ENCODE measurements at regions not wholly inside any gene's neighbourhood (a gene's known extent, or its start where the extent isn't known, plus 50 kb on each side); places are given as distances from the start of the nearest gene placed in this dataset.
"Not testable (repeated sequence)": the region's sequence is repeated elsewhere in the genome, so short reads cannot be mapped to it uniquely, and the experiment has no call there.

DNA sequence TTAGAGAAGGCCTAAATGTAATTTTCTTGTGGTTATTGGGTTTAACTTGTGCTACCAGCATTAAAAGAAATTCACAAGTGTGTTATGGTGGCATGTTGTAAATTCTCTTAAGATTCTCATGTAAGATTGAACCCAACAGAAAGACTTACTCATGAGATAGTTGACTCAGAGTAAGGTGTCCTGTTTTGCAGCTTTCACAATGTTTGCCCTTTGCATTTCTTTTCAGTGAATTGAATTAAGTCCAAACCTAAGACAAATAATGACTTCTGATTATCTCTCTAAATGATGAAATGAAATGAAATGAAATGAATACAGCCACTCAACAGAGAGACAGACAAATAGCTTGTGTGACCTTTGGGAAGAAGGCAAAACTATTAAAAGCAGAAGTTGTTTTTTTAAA is 1696.9 kb upstream of the WWC1 start:
- Mint-ChIP-seq H3K27ac (no peak overlapping the region), H3K4me3 (no peak overlapping the region), H3K4me1 (ENCODE audit: low read depth) (no peaks in the 10 kb centered on the region), H3K9me3 (peaks cover 8% of the 10 kb centered on the region), H3K27me3 (no peaks in the 10 kb centered on the region), H3K36me3 (ENCODE audit: low read depth) (no peaks in the 10 kb centered on the region)
- intact Hi-C loops (cut with micrococcal nuclease) = no loop called here

DNA sequence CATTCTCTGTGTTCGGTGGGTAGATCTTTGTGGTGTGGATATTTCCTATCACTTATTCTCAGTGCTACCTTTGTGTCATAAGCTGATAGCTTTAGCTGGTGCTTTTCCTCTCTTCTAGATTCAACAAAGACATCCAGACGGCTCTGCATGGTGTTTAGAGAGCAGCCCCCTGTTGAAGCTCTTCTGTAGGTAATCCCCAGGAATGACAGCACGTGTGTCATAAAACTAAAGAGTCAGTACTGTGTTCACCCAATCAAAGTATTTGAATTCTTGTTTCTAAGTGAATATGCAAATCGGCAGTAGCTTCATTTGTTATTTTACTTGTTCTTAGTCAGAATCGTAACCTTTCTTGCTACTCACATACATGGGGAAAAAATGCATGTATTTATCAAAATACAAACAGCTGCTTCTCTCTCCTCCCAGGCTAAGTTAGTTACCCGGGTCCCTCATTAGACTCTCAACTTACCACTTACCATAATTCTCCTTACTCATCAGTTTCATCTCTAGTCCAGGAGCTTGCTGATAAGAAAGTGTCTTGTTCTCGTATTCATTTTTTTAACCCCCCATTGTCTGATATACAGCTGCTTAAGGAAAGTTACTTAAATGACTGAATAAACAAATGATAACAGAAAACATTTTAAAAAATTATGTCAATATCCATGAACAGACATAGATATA is 1696.0 kb upstream of the WWC1 start:
- Mint-ChIP-seq H3K4me3 (no peak overlapping the region), H3K36me3 (ENCODE audit: low read depth) (no peaks in the 10 kb centered on the region), H3K9me3 (peaks cover 8% of the 10 kb centered on the region), H3K27ac (no peak overlapping the region), H3K27me3 (no peaks in the 10 kb centered on the region), H3K4me1 (ENCODE audit: low read depth) (no peaks in the 10 kb centered on the region)
- intact Hi-C loops (cut with micrococcal nuclease) = no loop called here

DNA sequence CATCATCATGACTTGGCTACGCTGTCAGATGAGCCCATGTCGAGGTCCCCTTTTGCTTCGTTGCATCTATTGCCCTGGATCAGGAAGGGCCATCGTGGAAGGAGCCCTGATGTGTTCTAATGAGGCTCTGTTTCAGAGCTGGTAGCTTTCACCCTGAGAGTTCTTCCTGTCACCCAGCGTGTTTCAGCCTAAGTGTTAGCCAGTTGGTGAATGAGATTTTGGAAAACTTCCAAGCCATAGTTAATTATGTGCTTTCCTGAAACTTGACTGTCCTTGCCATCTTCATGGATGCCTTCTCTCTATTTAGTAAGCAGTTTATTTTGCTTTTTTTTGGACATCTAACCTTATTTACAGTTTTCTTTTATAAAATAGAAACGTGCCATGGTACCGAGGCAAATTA is 1695.4 kb upstream of the WWC1 start:
- intact Hi-C loops (cut with micrococcal nuclease) = no loop called here
- H3K4me1 Mint-ChIP-seq (ENCODE audit: low read depth) = no peaks in the 10 kb centered on the region
- H3K9me3 Mint-ChIP-seq = peaks cover 8% of the 10 kb centered on the region
- H3K27me3 Mint-ChIP-seq = no peaks in the 10 kb centered on the region
- H3K36me3 Mint-ChIP-seq (ENCODE audit: low read depth) = no peaks in the 10 kb centered on the region
- no peak overlapping the region for H3K4me3 Mint-ChIP-seq
- H3K27ac Mint-ChIP-seq = no peak overlapping the region

DNA sequence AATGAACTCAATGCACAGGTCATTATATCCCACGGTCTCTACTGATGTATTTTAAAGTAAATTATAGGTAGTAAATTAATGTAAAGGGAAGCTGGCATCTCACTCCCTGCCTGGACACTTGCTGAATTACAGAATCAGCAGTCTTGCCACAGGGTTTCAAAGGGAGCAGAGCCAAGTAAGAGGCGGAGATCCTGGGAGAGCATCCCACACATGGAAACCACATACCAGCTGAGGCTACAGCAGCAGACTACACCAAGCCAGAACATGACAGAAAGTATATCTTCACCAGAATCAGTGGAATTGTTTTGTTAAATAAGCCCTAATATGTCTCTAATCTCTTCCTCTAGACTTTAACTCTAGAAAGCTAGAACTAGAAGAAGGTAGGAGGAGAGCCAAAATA is 1689.2 kb upstream of the WWC1 start:
- Mint-ChIP-seq H3K4me3 (no peak overlapping the region), H3K27ac (no peak overlapping the region), H3K36me3 (ENCODE audit: low read depth) (no peaks in the 10 kb centered on the region), H3K27me3 (no peaks in the 10 kb centered on the region), H3K4me1 (ENCODE audit: low read depth) (no peaks in the 10 kb centered on the region), H3K9me3 (peaks cover 22% of the 10 kb centered on the region)
- intact Hi-C loops (cut with micrococcal nuclease) = no loop called here

DNA sequence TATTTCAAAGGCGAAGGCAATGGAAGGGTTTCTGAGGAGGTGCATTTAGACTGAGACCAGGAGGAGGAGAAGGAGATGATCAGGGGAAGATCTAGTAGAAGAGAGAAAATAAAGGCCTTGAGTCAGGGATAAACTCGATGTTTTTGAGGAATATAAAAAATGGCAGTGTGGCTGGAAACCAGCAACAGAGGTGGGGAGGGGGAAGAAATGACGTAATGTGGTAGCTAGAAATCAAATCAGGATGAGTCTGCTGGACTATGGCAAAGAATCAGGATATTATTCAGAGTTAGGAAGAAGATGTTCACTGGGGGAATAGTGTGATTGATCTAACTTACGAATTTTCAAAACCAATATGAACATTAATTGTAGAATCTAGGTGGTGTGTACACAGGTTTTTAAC is 1673.9 kb upstream of the WWC1 start:
- Mint-ChIP-seq H3K4me1 (ENCODE audit: low read depth) (no peaks in the 10 kb centered on the region), H3K4me3 (no peak overlapping the region), H3K36me3 (ENCODE audit: low read depth) (no peaks in the 10 kb centered on the region), H3K9me3 (peaks cover 58% of the 10 kb centered on the region), H3K27ac (no peak overlapping the region), H3K27me3 (no peaks in the 10 kb centered on the region)
- intact Hi-C loops (cut with micrococcal nuclease) = no loop called here

DNA sequence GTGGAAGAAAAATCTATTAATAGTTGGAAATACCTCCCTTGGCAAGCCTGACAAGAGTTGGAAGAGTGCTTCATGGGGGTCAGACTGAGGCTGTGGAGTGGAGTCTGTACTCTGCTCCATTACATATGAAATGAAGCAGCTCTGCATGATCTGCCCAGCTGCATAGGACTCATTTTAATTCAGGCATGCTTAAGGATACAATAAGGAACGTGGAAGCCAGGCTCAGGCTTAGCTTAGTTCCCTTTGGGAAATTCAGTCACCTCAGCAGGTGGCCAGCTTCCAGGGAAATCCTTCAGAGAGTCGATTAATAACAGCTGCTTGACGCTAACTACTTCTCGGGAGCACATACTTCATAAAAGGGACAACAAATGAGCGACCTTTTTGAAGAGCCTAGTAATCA is 1672.9 kb upstream of the WWC1 start:
- Mint-ChIP-seq H3K27ac (no peak overlapping the region), H3K4me3 (no peak overlapping the region), H3K4me1 (ENCODE audit: low read depth) (no peaks in the 10 kb centered on the region), H3K9me3 (peaks cover 59% of the 10 kb centered on the region), H3K36me3 (ENCODE audit: low read depth) (no peaks in the 10 kb centered on the region), H3K27me3 (no peaks in the 10 kb centered on the region)
- intact Hi-C loops (cut with micrococcal nuclease) = no loop called here

DNA sequence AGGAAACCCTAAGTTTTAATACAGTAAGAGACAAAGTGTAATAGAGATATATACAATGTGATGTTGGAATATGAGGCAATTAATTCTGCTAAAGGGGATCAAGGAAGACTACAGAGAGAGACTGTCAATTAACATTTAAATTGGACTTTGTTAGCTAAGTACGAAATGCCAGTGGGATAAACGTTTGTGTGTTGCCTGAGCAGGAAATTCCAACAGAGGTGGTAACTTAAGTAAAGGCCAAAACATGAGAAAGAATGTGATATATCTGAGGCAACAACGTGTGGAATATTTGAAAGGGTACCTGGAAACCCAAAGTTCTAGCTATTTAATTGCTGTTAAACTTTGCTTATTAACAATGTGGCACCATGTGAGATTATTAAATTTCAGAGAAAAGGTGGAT is 1666.9 kb upstream of the WWC1 start:
- no peaks in the 10 kb centered on the region for H3K4me1 Mint-ChIP-seq (ENCODE audit: low read depth)
- intact Hi-C loops (cut with micrococcal nuclease) = no loop called here
- H3K27ac Mint-ChIP-seq = no peak overlapping the region
- no peaks in the 10 kb centered on the region for H3K36me3 Mint-ChIP-seq (ENCODE audit: low read depth)
- no peaks in the 10 kb centered on the region for H3K27me3 Mint-ChIP-seq
- H3K4me3 Mint-ChIP-seq = no peak overlapping the region
- H3K9me3 Mint-ChIP-seq = peaks cover 41% of the 10 kb centered on the region

DNA sequence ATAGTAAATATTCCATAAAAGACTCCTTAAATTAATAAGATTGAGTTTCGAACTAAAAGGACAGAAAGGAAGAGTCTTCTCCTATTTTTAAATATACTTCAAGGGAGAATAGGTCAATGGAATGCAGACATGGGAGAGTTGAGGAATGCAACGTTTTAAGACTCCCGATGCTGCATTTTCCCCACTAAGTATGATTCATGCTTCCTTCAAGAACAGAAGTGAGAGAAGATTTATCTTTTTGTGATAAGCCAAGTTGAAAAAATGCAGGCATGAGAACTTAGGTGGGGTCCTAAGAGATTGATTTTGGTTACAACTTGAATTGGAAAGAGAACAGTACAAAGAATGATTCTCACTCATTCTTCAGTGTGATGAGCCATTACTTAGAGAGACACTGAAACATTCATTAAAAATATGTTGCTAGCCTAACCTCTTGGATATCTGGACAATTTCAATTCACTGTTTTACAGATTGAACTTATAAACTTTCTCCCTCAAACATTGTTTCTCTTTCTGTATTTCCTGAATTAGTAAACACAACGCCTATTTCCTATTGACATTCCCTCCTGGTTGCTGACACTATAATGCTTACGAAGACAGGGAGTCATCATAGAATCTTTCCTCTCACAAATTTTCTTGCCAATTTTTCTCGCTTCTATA is 1666.1 kb upstream of the WWC1 start:
- Mint-ChIP-seq H3K27me3 (no peaks in the 10 kb centered on the region), H3K4me1 (ENCODE audit: low read depth) (no peaks in the 10 kb centered on the region), H3K27ac (no peak overlapping the region), H3K9me3 (peaks cover 33% of the 10 kb centered on the region), H3K36me3 (ENCODE audit: low read depth) (no peaks in the 10 kb centered on the region), H3K4me3 (no peak overlapping the region)
- intact Hi-C loops (cut with micrococcal nuclease) = no loop called here

DNA sequence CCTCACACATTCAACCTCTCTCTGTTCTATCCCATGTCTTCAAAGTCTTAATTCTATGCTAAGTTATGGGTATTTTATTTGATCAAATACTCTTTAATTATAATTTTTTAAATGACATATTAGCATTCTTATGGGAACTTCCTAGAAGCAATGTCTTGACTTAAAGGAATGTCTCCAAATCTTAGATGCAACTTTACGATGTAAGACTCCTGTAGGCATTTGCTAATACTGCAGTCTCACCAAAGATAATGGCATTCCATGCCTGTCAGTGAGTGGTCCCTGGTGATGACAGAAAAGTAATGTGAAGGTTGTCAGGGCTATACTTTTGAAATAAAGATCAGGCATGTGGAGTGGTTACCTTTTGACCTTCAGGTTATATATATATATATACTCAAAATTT is 1654.2 kb upstream of the WWC1 start:
- Mint-ChIP-seq H3K9me3 (no peaks in the 10 kb centered on the region), H3K4me3 (no peak overlapping the region), H3K36me3 (ENCODE audit: low read depth) (no peaks in the 10 kb centered on the region), H3K27me3 (no peaks in the 10 kb centered on the region), H3K4me1 (ENCODE audit: low read depth) (no peaks in the 10 kb centered on the region), H3K27ac (no peak overlapping the region)
- intact Hi-C loops (cut with micrococcal nuclease) = no loop called here

DNA sequence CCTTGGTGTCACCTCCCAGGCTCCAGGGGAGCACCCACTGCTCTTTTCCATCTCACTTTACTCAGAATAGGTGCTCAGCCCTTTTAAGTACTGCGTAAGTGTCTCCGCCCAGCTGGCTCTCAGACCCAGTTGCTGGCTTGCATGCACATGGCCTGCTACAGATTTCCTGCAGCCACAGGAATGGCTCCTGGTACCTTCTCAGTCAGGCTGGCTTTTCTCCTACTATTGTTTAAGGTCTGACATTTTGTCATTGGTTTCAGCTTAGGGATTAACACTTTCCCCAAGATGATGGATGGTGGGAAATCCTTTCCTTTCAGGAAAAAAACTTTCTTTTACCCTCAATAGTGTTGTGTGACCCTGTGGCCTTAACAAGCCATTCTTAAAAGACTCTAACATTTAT is 1652.3 kb upstream of the WWC1 start:
- intact Hi-C loops (cut with micrococcal nuclease) = no loop called here
- H3K27me3 Mint-ChIP-seq = no peaks in the 10 kb centered on the region
- no peak overlapping the region for H3K27ac Mint-ChIP-seq
- H3K36me3 Mint-ChIP-seq (ENCODE audit: low read depth) = no peaks in the 10 kb centered on the region
- H3K9me3 Mint-ChIP-seq = peaks cover 1% of the 10 kb centered on the region
- no peaks in the 10 kb centered on the region for H3K4me1 Mint-ChIP-seq (ENCODE audit: low read depth)
- no peak overlapping the region for H3K4me3 Mint-ChIP-seq

DNA sequence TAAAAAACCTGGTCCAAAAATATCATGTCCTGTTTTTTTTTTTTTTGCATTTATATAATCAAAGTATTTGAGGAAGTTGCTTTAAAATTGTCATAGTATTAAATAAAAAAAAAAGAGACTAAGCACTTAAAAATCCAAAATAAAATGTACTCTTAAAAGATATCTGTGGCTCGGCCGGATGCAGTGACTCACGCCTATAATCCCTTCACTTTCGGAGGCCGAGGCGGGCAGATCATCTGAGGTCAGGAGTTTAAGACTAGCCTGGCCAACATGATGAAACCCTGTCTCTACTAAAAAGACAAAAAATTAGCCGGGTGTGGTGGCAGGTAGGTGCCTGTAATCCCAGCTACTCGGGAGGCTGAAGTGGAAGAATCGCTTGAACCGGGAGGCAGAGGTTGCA is 1651.3 kb upstream of the WWC1 start:
- H3K27me3 Mint-ChIP-seq; intact Hi-C loops (cut with micrococcal nuclease); H3K4me3 Mint-ChIP-seq: not testable (repeated sequence)

DNA sequence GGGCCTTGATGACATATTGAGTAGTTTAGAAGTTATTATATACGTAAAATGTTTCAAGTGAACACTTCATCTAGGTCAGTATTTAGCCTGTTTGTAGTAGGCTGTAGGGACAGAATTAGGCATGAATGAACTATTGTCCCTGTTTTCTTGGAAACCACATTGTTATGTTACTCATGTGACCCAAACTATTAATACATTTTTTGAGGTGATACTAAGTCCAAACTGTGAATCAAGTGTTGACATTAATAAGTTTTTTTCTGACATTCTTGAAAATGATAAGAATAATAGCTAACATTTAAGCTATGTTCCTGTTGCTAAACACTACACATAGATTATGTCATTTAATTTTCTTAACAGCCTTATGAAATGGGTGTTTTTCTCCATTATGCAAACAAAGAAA is 1642.7 kb upstream of the WWC1 start:
- H3K27me3 Mint-ChIP-seq = no peaks in the 10 kb centered on the region
- H3K27ac Mint-ChIP-seq = no peak overlapping the region
- intact Hi-C loops (cut with micrococcal nuclease) = no loop called here
- peaks cover 23% of the 10 kb centered on the region for H3K9me3 Mint-ChIP-seq
- no peak overlapping the region for H3K4me3 Mint-ChIP-seq
- H3K36me3 Mint-ChIP-seq (ENCODE audit: low read depth) = no peaks in the 10 kb centered on the region
- no peaks in the 10 kb centered on the region for H3K4me1 Mint-ChIP-seq (ENCODE audit: low read depth)

More for the DNA sequence above, 1651.3 kb upstream of the WWC1 start:
- not testable (repeated sequence) for H3K4me1 Mint-ChIP-seq (ENCODE audit: low read depth); H3K27ac Mint-ChIP-seq; H3K36me3 Mint-ChIP-seq (ENCODE audit: low read depth)
- peaks cover 10% of the 10 kb centered on the region for H3K9me3 Mint-ChIP-seq

DNA sequence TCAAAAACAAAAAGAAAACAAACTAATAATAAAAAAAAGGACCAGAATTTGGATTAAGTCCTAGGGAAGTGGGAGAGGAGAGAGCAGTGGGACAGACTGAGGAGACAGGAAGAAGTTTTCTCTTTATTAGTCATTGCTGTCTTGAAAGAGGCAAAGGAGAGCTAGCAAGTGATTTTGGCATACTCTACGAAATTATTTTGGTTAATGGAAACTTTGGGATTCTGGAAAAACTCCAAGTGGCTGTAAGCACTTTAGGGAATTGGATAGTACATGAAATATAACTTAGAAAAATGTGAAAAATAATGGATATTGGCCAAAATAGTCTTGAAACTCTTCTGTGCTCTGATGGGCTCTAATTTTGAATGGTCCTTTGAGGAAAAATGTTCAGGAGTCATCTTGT is 1641.8 kb upstream of the WWC1 start:
- H3K4me3 Mint-ChIP-seq = no peak overlapping the region
- H3K9me3 Mint-ChIP-seq = peaks cover 26% of the 10 kb centered on the region
- H3K36me3 Mint-ChIP-seq (ENCODE audit: low read depth) = no peaks in the 10 kb centered on the region
- no peaks in the 10 kb centered on the region for H3K27me3 Mint-ChIP-seq
- intact Hi-C loops (cut with micrococcal nuclease) = no loop called here
- H3K27ac Mint-ChIP-seq = no peak overlapping the region
- no peaks in the 10 kb centered on the region for H3K4me1 Mint-ChIP-seq (ENCODE audit: low read depth)

DNA sequence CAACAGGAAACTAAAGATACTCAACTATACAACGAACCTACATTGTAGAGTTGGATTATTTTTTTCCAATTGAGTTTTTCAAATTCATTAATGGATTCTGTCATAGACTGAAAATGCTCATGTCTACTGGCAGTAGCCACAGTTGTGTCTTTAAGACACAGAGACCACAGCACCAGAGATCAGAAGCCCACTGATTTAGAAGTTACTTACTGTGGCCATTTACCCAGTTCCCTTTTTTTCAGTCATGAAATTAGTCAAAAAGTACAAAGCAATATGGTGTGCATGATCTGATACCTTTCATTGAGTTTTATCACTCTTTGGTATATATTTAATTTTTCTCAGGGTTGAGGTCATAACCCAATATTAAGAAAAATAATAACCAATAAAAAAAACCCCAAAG is 1640.2 kb upstream of the WWC1 start:
- H3K9me3 Mint-ChIP-seq = peaks cover 30% of the 10 kb centered on the region
- no peak overlapping the region for H3K4me3 Mint-ChIP-seq

DNA sequence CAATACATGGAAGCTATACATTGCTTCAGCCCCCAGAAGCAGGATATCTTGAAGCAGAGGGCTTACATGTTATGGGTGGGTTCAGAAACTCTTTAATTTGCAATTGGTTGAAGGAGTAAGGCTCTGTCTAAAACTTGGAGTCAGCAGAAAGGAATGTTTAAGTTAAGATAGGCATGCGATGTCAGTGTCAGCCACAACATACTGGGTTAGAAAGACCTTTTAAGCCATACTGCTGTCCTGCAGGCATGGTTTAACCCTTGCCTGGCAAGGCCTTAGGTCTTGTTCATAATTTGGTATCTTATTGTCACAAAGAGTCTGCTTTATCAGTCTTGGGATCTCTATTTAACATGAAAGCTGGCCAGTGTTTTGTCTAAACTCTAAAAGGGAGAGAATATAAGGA is 1619.6 kb upstream of the WWC1 start:
- Mint-ChIP-seq H3K4me1 (ENCODE audit: low read depth) (no peaks in the 10 kb centered on the region), H3K4me3 (no peak overlapping the region), H3K27ac (no peak overlapping the region), H3K36me3 (ENCODE audit: low read depth) (no peaks in the 10 kb centered on the region), H3K27me3 (no peaks in the 10 kb centered on the region), H3K9me3 (peaks cover 50% of the 10 kb centered on the region)
- intact Hi-C loops (cut with micrococcal nuclease) = no loop called here

More for the DNA sequence above, 1640.2 kb upstream of the WWC1 start:
- intact Hi-C loops (cut with micrococcal nuclease) = no loop called here
- H3K36me3 Mint-ChIP-seq (ENCODE audit: low read depth) = no peaks in the 10 kb centered on the region
- no peaks in the 10 kb centered on the region for H3K27me3 Mint-ChIP-seq
- H3K4me1 Mint-ChIP-seq (ENCODE audit: low read depth) = no peaks in the 10 kb centered on the region
- H3K27ac Mint-ChIP-seq = no peak overlapping the region

All from dendritic cell treated with granulocyte-macrophage colony-stimulating factor and Interleukin-4, amounts not matched to agents 40 ng/mL and 50 ng/mL, for 4 days (primary cell).